SK-N-MC (cell line): ENCODE measurements at regions not wholly inside any gene's neighbourhood (a gene's known extent, or its start where the extent isn't known, plus 50 kb on each side); places are given as distances from the start of the nearest gene placed in this dataset.

Experiments used
- EZH2 ChIP-seq: fragments of 200-600 bp; sonication (generic); IDR thresholded peaks from one replicate; pipeline ENCODE4 v1.6.1; 2017; ENCODE audit warnings: antibody characterized with exemption
- FOXP2 ChIP-seq: optimal IDR thresholded peaks from 2 replicates; pipeline ENCODE3; 2011; ENCODE audit warnings: mild to moderate bottlenecking, moderate library complexity; ENCODE audit not compliant: insufficient read depth; ENCODE audit errors: extremely low read length, control extremely low read depth

GRCh38 chr22:22791438-22792181 lies 96.0 kb upstream of the IGLL5 start:
- TF ChIP-seq EZH2 (no peak), FOXP2 (no peak)
